DND-41 (cell line): ENCODE measurements at regions not wholly inside any gene's neighbourhood (a gene's known extent, or its start where the extent isn't known, plus 50 kb on each side); places are given as distances from the start of the nearest gene placed in this dataset.

ENCODE experiments used
- EZH2 ChIP-seq: IDR thresholded peaks from 3 replicates; pipeline ENCODE4 v1.6.1; 2012; ENCODE audit warnings: borderline replicate concordance, low read depth, mild to moderate bottlenecking, moderate library complexity, low read length, inconsistent platforms; ENCODE audit not compliant: severe bottlenecking
- TF ChIP-seq, protein P1 (sequence below): IDR thresholded peaks from 2 replicates; pipeline ENCODE4 v1.5.1; 2012; ENCODE audit warnings: borderline replicate concordance, low read length, moderate library complexity, mild to moderate bottlenecking; ENCODE audit not compliant: poor library complexity, severe bottlenecking; ENCODE audit errors: extremely low read depth

DNA sequence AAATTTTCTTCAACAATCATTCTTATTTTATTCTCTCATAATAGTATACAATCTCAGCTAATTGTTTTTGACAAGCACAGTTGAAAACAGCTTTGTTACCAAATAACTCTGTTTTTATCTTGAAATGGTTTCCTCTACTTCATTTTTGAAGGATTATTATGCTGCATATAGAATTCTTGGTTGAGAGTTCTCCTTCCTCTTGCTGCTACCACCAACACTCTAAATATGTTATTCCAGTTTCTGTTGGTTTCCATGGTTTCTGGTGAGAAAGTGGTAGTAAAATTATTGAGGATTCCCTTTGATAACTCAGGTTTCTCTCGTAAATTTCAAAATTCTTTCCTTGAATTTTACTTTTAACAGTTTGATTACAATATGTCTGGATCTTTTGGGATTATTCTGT, 1725.9 kb downstream of the PCDH9 start:
- TF ChIP-seq, protein P1, sequence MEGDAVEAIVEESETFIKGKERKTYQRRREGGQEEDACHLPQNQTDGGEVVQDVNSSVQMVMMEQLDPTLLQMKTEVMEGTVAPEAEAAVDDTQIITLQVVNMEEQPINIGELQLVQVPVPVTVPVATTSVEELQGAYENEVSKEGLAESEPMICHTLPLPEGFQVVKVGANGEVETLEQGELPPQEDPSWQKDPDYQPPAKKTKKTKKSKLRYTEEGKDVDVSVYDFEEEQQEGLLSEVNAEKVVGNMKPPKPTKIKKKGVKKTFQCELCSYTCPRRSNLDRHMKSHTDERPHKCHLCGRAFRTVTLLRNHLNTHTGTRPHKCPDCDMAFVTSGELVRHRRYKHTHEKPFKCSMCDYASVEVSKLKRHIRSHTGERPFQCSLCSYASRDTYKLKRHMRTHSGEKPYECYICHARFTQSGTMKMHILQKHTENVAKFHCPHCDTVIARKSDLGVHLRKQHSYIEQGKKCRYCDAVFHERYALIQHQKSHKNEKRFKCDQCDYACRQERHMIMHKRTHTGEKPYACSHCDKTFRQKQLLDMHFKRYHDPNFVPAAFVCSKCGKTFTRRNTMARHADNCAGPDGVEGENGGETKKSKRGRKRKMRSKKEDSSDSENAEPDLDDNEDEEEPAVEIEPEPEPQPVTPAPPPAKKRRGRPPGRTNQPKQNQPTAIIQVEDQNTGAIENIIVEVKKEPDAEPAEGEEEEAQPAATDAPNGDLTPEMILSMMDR: no peak
- TF ChIP-seq EZH2: no peak
